GM18909 (cell line): ENCODE measurements at regions not wholly inside any gene's neighbourhood (a gene's known extent, or its start where the extent isn't known, plus 50 kb on each side); places are given as distances from the start of the nearest gene placed in this dataset.
"Not testable (repeated sequence)": the region's sequence is repeated elsewhere in the genome, so short reads cannot be mapped to it uniquely, and the experiment has no call there.

Experiments used
- ATAC-seq: cut with Tn5 transposase; IDR thresholded peaks from one replicate; pipeline ENCODE4 v1.9.1; 2021; ENCODE audit warnings: mild to moderate bottlenecking; ENCODE audit not compliant: unreplicated experiment, poor library complexity

- no peak for ATAC-seq
Observed at GRCh38 chr3:104132566-104133403, 1233.9 kb upstream of the ALCAM start.

DNA sequence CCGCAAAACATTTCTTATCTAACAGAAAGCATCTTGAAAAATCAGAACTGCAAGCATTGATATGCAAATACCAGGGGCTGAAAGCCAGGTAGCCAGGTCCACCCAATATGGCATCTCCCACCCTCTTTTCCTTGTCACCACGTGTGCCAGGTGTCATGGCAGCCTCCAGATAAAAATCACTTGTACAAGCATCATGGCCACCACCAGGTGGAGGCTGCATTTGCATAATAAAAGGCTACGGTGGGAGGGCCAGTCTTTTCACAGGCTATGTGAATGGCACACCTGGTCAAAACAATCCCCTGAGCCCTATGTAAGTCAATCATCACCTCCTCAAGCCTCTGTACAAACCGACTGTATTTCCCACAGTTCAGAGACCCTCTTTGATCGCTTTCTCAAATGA, 1233.1 kb upstream of the ALCAM start:
- ATAC-seq: no peak

- no peak for ATAC-seq
Observed at GRCh38 chr3:104137116-104137515, 1229.6 kb upstream of the ALCAM start.

GRCh38 chr3:104145164-104145563, 1221.5 kb upstream of the ALCAM start:
- no peak for ATAC-seq

GRCh38 chr3:104149154-104149553, 1217.6 kb upstream of the ALCAM start:
- no peak for ATAC-seq

GRCh38 chr3:104150724-104151123, 1216.0 kb upstream of the ALCAM start:
- no peak for ATAC-seq

DNA sequence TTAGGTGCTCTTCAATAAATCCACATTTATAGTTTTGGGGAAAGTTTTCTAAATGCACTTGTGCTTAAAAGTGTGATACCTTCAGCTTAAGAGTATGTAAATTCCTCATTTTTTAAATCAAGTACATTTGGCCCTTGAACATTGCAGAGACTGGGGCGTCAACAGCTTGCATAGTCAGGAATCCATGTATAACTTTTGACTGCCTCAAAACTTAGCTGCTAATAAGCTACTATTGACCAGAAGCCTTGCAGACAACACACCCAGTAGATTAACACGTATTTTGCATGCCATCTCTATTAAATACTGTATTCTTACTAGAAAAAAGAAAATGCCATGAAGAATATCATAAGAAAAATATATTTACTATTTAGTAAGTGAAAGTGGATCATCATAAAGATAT, 1211.8 kb upstream of the ALCAM start:
- ATAC-seq: no peak

GRCh38 chr3:104165866-104166265, 1200.8 kb upstream of the ALCAM start:
- no peak for ATAC-seq

GRCh38 chr3:104168386-104168785, 1198.3 kb upstream of the ALCAM start:
- no peak for ATAC-seq

DNA sequence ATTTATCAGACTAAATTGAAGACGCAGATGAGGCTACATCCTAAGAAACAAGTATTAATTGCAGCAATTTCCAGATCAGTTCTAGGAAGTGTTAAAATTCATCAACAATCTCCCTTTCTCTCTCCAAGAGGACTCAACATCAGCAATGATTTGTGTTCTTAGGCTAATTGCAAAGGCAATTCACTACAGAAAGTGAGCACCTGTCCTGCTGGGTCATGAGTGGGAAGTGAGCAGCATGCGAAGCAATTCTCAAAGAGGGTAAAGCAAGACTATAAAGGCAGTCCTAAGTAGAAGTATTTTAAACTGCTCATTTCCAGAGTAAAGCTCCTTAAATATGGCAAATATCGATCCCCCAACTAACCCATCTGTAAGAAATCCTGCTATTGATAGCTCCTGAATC, 1191.0 kb upstream of the ALCAM start:
- no peak for ATAC-seq

- ATAC-seq: no peak
Observed at GRCh38 chr3:104176706-104177105, 1190.0 kb upstream of the ALCAM start.

DNA sequence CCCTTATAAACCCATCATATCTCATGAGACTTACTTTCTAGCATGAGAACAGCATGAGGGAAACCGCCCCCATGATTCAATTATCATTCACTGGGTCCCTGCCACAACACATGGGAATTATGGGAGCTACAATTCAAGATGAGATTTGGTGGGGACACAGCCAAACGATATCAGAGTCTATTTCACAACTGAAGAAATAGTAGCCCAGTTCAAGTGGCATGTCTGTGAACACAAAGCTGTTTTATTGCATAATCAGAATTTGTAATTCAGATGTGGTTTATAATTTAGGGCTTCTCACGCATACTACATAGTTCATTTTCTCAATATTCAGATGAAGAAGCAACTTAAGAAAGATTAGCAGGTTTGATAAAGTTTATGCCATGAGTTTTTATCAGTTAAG, 1188.0 kb upstream of the ALCAM start:
- no peak for ATAC-seq

GRCh38 chr3:104180906-104181305, 1185.8 kb upstream of the ALCAM start:
- ATAC-seq: no peak

GRCh38 chr3:104190681-104191080, 1176.0 kb upstream of the ALCAM start:
- no peak for ATAC-seq

GRCh38 chr3:104198131-104198530, 1168.6 kb upstream of the ALCAM start:
- no peak for ATAC-seq

- no peak for ATAC-seq
Observed at GRCh38 chr3:104206925-104207324, 1159.8 kb upstream of the ALCAM start.

- no peak for ATAC-seq
Observed at GRCh38 chr3:104214277-104214676, 1152.4 kb upstream of the ALCAM start.

DNA sequence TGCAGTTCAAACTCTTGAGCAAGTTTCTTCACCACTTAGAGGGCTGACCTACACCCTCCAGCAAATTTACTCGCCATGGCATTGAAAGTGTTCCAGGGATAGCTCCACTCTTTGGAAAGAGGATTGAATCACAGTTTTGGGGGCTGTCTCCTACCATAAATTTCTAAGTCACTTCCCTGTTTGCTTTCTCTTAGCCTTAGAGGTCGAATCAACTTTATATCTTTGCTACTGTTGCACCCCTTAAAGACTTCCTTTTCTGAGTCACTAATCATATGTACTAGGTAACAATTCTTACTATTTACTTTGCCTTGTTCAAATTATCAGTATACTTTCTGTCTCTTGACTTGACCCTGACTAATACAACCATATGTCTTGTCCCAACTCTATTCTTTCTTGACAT, 1151.8 kb upstream of the ALCAM start:
- no peak for ATAC-seq

DNA sequence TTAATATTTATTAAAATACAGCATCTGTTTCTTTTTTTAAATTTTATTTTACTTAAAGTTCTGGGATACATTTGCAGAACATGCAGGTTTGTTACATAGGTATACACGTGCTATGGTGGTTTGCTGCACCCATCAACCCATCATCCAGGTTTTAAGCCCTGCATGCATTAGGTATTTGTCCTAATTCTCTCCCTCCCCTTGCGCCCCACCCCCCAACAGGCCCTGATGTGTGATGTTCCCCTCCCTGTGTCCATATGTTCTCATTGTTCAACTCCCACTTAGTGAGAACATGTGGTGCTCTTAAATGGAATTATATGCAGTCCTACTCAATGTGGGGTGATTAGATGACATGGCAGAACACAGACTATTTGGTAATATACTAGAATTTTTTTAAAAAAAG, 1147.7 kb upstream of the ALCAM start:
- ATAC-seq: not testable (repeated sequence)

GRCh38 chr3:104234442-104235194, 1132.1 kb upstream of the ALCAM start:
- no peak for ATAC-seq

DNA sequence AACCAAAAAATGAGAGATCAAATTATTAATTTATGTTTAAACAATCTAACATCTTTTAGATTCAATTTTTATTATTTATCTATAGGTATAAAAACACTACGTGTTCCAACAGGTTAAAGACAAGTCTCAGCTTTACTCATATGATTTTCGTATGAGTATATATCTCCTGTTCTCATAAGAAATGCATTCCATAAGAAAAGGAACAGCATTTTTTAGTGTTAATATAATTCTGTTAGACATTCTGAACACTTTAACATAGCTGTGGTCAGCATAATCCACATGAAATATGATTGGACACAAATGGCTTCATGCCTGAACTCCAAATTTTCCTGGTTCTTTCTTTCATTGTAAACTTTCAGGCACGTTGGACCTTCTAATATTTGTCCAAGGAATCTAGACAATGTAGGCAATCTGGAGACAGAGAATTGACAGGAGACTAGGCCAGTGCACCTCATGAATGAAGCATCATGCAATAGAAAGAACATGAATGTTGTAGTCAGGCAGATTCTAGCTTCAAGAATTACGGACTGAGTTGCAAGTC, 1122.0 kb upstream of the ALCAM start:
- no peak for ATAC-seq
